Epidermal melanocyte (primary cell): ENCODE measurements at regions not wholly inside any gene's neighbourhood (a gene's known extent, or its start where the extent isn't known, plus 50 kb on each side); places are given as distances from the start of the nearest gene placed in this dataset.
A peak's percentile ranks its signal among the peaks of the same experiment; 100 is the strongest.
"Not testable (repeated sequence)": the region's sequence is repeated elsewhere in the genome, so short reads cannot be mapped to it uniquely, and the experiment has no call there.

ENCODE experiments used
- DNase-seq: peaks from one replicate; pipeline ENCODE4 v3.0.0; 2011; ENCODE audit warnings: low spot score; ENCODE audit not compliant: insufficient read length

DNA sequence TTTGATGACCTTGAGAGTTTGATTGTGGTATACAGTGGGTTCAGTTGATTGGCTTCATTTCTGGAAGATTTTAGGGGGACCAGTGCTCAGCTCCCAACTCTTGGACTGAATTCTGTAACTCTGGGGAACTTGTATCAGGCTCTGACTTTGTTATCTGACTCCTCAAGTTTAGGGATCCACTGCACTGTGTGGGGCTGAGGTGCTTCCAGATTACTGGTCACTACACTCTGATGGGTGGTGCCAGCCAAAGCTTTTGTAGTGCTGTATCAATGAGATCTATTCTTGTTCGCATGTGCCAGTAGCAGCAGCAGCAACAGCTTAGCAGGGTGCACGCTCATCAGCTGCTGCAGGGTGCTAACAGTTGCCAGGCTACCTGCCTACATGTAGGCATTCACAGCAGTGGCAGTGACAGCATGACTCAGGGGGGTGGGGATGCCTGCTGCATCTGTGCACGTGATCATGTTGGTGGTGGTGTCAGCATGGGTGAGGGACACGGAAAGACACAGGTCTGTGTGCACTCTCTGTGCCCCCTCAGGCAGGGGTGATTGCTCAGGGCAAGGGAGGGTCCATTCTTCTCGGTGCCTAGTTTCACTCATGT is 438.8 kb upstream of the SEMA6A start:
- no peak for DNase-seq

DNA sequence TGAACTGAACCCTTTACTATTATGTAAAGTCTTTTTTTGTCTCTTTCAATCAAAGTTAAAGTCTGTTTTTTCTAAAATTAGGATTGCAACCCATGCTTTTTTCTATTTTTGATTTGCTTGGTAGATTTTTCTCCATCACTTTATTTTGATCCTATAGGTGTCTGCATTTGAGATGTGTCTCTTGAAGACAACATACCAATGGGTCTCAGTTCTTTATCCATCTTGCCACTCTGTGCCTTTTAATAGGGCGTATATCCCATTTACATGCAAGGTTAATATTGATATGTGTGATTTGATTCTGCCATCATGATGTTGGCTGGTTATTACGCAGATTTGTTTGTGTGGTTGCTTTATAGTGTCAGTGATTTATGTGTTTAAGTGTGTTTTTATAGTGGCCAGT is 436.0 kb upstream of the SEMA6A start:
- no peak for DNase-seq

DNA sequence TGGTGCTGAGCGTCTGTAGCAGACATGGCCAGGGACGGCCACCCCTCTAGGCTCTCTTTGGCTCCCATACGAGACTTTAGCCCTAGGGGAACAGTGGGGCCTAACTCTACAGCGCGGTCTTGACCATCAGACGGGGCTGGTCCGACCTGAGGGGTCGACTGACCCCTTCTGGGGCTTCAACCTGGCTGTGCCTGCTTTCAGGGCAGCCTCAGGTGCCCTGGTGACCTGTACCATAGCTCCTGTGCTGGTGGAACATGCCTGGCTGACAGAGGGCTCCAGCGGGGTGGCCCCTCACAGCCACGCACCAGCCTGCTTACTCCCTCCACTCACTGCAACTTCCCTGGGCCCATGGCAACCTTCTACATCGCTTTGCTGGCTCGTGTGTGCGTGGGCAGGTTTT is 423.4 kb upstream of the SEMA6A start:
- no peak for DNase-seq

DNA sequence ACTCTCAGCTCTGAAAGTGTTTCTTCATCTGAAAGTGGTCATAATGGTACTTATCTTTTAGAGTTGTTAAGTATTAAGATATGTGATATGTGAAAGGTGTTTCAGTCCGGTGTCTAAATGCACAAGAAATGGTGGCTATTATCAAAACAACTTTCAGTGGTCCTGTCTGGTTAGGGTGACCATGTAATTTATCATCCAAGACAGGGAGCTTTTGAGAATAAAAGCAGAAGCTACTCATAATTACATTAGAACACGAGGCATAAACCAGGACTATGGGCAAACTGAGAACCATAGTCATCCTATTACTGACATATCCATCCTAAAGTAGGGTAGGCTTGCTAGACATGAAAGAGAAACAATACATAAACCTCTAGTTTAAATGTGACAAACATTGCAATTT is 418.1 kb upstream of the SEMA6A start:
- DNase-seq: no peak

DNA sequence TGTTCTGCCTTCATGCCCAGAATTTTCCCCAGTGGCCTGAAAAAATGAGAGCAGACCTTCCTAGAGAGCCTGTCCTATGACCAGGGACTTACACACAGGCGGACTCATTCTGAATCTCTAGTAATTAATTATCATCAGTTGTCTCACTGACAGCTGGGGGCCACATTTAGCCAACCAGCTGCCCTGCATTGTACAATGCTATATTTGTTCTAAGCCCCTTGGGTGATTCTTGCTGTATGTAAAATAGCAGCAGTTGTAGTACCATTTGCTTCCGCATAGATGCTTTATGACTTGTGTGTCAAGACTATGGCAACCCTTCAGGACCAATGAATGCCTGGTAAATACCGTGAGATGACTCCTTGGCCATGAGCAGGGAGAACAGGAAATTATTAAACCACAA is 415.4 kb upstream of the SEMA6A start:
- peak; percentile 36 for DNase-seq

DNA sequence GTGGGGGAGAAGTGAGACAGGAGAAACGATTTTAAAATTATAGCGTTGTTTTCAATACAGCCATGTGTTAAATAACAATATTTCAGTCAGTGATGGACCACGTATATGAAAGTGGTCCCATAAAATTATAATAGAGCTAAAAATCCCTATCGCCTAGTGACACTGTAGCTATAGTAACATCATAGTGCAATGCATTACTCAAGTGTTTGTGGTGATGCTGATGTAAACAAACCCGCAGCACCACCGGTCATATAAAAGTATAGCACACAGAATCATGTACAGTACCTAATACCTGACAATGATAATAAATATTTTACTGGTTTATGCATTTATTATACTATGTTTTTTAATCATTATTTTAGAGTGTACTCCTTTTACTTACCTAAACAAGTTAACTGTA is 407.4 kb upstream of the SEMA6A start:
- no peak for DNase-seq

DNA sequence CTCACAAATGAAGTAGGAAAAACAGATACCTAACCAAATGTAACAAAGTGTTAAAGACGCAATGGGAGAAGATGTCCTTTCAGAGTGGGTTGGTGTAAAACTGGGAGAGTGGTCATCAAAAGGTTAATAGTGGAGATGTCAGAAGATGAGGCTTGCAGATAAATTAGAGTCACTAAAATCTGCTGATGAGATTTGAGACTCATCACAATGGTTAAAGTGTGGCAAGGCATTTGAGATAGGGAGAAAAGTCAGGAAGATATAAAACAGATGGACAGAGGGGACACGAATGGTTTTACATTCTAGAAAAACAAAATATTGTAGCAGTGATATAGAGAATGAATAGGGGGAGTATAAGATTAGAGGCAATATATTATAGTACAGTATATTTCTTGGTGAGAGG is 406.0 kb upstream of the SEMA6A start:
- no peak for DNase-seq

DNA sequence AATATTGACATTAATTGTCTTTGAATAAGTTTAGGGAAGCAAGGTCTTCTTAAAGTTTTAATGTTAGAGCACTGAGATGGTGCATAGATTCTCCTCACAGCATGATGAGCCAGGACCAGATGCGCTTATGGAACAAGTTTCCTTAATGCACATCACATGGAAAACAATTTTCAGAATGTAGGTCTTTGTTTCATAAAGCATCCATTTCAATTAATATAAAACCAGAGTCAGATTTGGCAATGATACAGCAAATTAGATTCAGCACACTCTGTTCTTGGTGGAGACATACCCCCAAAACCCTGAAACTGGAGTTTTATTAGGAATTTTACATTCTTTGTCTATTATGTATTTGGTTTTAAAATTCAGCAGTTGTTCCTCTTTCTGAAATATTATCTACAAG is 402.1 kb upstream of the SEMA6A start:
- no peak for DNase-seq

DNA sequence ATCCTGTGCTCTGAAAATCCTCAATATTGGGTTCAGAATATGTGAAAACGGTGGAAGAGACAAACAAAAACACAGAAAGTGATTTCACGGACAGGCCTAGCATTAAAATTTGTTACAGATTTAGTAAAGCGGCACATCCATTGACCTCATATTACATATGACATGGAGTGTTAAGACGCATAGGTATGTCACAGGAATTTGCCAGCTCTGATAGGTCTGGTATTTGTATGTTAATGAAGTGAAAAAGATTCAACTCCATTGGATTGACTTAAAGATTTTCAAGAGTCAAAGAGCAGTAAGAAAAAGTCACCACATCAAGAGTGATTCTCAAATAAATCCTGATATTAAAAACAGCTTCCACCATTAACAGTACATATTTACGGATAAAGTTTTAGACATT is 396.5 kb upstream of the SEMA6A start:
- no peak for DNase-seq

DNA sequence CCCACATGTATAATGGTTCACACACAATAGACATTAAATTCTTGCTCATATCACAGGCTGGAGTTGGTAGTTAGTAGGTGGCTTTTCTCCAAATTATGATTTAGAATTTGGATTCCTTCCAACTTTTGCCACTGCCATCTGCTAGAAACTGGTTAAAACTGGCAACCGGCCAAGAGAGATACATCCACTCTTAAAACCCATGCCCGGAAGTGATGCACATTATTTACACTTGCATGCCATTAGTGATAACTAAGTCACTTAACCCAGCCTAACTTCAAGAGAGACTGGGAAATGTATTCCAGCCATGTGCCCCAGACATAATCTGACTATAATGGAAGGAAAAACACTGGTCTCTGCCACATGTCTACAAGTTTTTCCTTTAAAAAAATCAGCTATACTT is 395.7 kb upstream of the SEMA6A start:
- DNase-seq: no peak

DNA sequence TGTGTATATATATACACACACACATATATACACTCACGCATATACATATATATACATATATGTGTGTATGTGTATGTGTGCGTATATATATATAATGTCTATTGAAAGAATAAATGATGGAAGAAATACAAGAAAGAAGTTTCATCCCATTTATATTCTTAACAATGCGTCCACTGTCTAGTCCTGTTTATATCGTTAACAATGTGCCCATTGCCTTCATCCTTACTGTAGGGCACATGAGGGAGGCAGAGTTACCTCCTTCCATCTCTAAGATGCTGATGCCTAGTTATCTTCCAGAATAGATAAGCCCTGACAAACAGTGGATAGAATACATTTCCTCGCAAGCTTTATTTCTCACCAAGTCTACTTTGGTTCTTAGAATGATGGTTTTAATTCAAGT is 389.8 kb upstream of the SEMA6A start:
- no peak for DNase-seq

DNA sequence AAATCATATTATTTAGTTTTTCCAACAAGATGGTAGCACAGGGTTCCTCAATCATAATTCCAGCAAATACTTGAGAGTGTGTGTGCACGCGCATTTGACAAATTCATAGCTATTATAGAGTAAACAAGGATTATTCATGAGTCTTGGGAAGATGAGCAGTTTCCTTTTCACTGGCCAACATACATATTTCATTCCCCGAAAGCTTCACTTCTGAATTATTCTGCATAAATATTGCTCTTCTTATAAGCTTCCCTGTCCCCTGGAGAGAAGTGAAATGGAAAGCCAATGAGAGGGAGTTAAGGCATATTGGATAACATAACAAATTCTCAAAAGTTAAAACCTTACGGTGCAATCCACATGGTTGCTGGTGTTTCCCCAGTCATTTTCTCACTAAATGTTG is 386.4 kb upstream of the SEMA6A start:
- no peak for DNase-seq

DNA sequence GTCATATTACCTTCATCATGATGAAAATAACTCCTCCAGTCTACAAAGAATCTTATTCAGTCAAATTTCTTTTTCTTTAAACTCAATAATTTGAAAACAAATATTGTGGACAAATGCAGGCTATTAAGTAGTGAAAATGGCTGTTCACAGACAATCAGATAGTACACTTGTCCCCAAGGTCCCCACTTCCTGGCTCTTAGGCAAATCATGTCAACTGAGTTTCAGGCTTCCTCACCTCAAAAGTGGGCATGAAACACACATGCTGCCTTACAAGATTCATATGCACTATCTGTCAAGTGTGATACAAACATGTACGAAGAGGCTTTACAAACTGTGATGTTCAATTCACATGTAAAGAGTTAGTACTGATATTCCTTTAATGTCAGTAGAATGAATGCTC is 385.2 kb upstream of the SEMA6A start:
- no peak for DNase-seq

DNA sequence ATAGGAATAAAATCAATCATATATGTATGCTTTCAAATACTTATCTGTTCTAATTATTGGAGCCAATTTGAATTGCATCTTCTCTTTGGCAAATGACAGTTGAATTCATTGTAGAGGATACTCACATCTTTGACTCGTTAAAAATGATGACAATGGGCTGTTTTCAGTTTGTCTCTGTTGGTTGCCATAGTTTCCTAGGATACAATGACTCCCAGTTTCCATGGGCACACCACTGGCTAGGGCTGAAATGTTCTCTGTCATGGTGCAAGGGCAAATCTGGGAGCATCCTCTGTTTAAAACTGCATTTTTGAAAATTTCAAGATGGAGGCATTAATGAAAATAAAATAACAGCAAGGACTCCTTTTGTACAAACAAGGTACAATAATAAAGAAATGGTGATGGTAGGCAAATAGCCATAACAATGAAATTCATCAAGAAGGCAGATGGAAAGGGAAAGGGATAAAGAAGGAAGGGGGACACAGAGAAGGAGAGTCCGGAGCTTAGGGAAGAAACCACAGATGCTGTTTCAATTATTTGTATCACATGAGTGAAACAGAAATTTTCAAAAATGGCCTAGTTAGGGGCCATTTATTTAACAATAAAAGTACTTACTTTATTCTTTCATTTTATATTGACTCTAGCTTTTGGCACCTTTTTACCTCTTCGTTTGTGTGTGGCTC is 378.8 kb upstream of the SEMA6A start:
- DNase-seq: no peak

DNA sequence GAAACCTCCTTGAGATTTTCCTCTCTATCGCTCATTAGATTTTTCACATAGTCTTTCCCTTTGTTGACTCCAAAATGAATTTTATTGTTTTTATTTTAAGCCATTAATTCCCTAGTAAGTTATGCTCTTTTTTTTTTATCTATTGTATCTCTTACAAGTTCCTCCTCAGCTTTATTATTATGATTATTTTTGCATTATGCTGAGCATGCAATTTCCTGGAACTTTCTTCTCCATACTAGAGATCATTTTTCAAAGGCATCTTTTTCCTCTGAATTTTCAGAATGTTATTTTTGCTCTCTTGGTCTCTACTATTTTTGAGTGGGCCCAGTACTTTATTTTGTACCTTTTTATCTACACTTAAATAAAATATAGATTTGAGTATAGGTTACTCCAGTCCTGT is 376.6 kb upstream of the SEMA6A start:
- DNase-seq: no peak

DNA sequence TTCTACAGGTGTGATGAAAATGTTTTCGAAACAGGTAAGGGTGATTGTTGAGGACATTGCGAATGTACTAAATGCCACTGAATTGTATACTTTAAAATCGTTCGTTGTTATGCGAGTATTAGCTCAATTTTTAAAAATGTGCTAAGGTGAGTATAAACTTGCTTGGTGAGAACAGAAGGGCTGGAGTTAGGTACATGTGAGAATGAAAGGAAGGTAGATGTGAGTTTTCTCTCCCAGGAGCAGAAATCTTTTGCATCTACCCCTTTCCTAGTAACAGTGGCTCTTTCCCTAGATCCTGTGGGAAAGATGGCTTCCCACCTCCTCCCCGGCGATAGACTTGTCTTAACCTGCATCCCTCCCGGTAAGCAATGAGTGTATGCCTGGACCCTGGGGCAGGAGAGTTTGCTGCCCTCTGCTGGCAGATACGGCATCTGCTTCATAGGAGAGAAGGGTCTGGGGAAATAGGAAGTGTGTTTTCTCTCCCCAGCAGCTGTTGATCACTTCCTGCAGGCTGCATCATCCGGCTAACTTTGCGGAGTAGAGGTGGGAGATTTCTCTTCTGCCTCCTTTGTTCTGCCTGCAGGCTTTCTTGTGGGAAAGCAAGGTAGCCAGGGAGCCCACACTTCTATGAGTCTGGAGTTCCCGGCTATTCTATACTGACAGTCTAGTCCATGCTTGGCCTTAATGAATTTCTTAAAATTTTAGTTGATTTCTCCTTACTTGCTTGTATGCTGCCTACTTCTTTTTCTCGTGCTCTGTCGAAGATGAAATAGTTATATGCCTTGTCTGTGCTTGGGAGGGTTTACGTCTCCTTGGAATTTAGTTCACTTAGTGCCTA is 373.3 kb upstream of the SEMA6A start:
- DNase-seq: no peak

DNA sequence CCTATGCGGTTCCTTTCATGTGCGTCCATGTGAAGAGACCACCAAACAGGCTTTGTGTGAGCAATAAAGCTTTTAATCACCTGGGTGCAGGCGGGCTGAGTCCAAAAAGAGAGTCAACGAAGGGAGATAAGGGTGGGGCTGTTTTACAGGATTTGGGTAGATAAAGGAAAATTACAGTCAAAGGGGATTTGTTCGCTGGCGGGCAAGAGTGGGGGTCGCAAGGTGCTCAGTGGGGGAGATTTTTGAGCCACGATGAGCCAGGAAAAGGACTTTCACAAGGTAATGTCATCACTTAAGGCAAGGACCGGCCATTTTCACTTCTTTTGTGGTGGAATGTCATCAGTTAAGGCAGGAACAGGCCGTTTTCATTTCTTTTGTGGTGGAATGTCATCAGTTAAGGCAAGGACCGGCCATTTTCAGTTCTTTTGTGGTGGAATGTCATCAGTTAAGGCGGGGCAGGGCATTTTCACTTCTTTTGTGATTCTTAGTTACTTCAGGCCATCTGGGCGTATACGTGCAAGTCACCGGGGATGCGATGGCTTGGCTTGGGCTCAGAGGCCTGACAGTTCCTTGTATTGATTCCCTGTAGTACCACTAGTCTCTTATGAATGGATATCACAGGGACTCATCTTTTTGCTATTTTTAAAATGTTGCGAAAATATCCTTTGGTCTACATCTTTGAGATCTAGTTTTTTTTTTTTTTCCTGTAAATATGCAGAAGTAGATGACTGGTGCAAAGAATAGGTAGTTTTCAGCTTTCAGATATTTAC is 371.2 kb upstream of the SEMA6A start:
- not testable (repeated sequence) for DNase-seq

DNA sequence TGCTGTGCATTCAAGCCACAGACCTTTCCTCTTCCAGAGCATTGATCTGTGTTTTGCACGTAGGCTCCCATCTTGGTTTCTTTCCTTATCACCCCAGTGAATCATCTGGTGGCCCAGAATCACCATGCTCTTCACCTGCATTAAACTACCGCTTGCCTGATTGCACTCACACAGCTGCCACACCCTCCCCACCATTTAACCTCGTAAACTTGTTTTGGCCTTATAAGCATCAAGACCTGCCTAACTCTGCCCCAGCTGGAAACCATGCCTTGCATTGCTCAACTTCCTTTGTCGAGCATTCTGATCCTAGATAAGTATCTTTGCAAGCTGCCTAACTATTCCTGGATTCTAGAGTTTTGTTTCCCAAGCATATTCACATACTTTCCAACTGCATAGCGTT is 369.6 kb upstream of the SEMA6A start:
- DNase-seq: no peak

DNA sequence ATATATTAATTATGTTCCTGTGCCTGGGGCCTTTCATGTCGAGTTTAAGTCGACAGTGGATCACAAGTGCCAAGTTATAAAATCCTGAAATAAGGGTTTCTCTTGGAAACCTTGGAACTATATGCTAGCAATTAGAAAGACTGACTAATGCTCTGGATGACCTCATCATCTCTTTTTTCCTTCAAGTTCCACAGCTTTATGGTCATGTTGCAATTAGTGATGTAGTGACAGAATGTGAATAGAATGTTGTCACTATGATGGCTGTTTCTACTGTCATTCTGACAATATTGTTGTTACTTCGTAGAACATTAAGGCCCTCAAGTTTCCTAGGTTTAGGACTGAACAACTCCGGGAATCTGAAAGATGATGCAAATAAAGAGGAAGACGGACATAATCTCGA is 368.0 kb upstream of the SEMA6A start:
- no peak for DNase-seq

DNA sequence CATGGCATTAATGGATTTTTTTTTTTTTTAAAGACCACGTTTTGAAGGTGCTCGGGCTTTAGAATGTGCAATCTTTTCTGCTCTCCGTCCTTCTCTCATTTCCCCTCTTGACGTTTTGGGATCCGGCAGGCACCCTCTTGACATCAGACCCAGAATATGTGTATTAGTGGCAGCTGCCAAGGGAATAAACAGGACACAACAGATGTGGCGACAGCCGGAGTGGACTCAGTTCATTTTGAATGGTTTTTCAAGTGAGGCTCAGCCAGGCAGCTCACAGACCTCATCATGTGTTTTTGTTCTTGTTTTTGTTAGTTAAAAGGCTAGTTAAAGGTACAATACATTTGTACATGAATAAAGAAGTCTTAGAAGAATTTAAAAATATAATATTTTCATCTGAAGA is 365.0 kb upstream of the SEMA6A start:
- DNase-seq: no peak

DNA sequence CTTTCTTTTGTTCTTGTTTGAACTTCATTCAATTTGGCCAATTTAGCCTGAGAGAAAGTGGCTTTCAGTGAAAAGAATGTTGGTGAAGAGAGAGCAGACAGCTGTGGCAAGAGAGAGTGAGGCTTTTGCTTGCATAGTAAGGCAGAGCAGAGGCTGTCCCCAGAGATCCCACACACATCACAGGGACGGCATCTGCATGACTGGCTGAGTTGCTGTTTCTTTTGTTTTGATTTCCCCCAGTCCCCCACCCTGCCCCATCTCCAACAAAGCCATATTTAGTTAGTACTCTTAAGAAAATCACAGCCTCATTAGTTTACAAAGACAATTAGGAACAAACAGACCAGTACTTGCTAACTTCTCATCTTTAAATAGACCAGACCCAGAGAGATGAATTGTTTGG is 363.9 kb upstream of the SEMA6A start:
- DNase-seq: no peak

DNA sequence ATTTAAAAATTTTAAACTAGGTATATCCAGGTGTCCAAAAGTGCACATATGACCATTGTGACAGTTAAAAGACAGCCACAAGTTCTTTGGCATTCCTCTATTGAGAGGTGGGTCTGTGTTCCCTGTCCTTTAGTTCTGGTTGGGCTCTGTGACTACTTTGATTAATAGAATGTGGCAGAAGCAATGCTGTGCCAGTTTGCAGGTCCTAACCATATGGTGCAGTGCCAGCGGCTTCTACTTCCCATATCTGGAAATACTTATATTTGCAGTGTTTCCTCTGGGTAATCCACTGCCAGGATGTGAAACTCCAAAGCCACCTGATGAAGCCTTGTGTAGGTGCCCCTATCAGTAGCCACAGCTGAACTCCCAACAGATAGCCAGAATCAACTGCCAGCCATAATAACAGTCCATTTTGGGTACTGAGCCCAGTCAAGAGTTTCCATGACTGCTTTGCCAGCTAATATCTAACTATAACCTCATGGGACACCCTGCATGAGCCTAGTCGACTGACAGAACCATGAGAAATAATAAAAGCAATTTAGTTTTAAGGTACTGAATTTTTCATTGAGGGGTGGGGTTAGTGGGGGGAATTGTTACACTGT is 361.0 kb upstream of the SEMA6A start:
- DNase-seq: no peak
